Esophagus squamous epithelium (tissue), 4 donors: ENCODE measurements at regions not wholly inside any gene's neighbourhood (a gene's known extent, or its start where the extent isn't known, plus 50 kb on each side); places are given as distances from the start of the nearest gene placed in this dataset.

Experiments
- CTCF ChIP-seq, 6 experiments: fragments of 450-650 bp in 4 of 6; fragments of 200-600 bp in 2 of 6; sonication (generic) in 2 of 6; IDR thresholded peaks; one replicate each; pipeline ENCODE4 v1.5.1; 2016 to 2019; ENCODE audit warnings: antibody characterized with exemption in 6 of 6, mild to moderate bottlenecking in 4 of 6, moderate library complexity in 4 of 6
- POLR2A ChIP-seq, 4 donors: fragments of 450-650 bp; IDR thresholded peaks; one replicate each; pipeline ENCODE4 v1.6.1; 2017; ENCODE audit warnings: antibody characterized with exemption in 4 of 4, mild to moderate bottlenecking in 4 of 4, moderate library complexity in 3 of 4

DNA sequence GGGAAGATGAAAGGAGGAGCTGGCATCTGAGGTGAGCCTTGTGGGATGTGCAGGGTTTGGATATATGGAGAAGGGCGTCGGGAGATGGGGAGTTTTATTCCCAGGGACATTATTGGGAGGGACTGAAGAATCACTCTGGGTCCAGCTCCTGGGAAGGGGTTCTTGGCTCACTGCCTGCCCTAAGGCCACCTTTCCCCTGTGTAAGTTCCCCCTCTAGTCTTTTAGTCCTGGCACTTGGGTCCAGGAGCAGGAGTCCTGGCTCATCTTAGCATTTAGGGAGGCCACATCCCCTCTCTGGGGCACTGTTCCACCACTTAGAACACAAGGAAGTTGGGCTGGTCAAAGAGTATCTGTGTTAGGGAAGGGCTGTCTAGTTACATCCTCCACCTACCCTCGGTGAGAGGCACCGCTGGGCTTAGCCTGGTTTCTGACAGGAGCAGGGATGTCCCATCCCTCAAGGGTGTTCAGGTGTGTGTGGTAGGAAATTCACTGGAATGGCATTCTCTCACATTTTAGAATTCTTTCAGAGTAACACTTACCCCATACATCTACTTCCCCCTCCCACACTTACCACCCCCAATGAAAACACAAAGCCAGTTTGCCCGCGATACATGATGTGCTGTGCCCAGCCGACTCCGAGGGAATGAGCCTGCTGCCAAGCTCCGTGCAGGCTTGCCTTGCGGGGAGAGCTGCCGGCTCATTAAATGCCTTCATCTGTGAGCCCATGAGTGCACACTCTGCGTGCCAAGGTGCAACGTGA, 86.7 kb downstream of the FAM43A start:
- TF ChIP-seq CTCF (IDR thresholded peaks at IDR 0.05) (no peak), POLR2A (IDR thresholded peaks at IDR 0.05) (no peak)
